Left renal cortex interstitium (tissue), 4 donors: ENCODE measurements at regions not wholly inside any gene's neighbourhood (a gene's known extent, or its start where the extent isn't known, plus 50 kb on each side); places are given as distances from the start of the nearest gene placed in this dataset.

Experiments used
- DNase-seq, 4 donors: peaks; one replicate each; pipeline ENCODE4 v3.0.0-alpha.2; 2013; ENCODE audit warnings: low read depth in 4 of 4, low spot score in 2 of 4, missing footprints in 1 of 4

DNA sequence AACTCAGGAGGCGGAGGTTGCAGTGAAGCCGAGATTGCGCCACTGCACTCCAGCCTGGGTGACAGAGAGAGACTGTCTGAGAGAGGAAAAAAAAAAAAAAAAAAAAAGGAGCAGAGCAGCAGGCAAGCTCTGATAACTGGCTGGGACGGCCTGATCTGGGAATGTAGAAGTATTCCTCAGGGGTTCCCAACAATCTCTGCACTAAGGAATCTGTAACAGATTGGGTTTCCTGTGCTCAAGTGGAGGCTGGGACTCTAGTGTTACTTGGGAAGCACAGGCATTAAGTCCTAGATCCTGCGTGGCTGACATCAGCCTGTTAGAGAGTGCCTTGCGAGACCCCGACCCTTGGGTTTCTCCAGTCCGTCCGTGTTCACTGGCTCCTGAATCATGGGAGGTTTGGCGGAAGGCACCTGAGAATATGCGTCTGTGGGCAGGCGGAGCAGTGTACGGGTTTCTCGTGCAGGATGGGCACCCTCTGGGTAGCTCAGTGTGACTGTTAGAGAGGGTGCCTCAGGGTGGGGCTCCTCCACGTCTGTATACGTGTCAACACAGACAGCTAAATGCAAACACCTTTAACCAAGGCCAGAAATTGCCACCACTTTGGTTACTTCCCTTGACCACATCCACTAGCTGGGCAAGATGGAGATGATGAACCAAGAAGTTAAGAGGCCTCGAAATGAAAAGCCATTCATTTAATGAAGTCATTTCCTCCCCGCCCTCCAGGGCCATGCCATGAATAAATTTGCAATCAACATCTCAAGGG, 174.9 kb upstream of the RPL38 start:
- no peak for DNase-seq

DNA sequence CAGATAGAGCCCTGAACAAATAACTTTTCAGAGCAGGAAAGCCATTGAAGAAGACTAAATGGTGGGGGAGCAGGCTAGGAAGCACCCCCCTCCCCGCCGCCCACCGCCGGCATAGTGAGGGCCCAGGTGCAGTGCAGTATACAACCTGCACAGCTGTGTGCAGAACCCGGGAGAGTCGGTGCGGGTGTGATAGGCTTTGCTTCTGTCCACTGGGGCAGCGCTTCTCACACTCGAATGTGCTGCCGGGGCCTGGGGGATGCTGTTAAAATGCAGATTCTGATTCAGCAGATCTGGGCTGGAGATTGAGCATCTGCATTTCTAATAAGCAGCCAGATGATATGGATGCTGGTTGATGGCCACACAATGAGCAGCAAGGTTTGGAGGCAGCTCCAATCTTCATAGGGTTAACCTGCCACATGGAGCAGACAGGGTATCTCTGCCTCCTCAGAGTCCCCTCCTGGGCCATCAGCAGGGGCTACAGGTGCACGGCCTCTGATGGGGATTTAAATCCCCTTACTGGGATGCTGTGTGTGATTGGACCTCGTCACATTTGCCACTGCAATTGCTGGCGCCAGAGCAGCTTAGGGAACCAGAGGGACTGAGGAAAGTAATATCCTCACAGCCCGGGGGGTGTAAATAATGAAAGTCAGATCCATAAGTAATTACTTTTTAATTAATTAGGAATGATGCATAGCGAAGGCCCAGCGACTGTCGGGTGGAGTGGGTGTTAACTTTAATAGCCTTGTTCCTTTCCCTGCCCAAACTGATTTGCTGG, 172.0 kb upstream of the RPL38 start:
- DNase-seq: no peak

DNA sequence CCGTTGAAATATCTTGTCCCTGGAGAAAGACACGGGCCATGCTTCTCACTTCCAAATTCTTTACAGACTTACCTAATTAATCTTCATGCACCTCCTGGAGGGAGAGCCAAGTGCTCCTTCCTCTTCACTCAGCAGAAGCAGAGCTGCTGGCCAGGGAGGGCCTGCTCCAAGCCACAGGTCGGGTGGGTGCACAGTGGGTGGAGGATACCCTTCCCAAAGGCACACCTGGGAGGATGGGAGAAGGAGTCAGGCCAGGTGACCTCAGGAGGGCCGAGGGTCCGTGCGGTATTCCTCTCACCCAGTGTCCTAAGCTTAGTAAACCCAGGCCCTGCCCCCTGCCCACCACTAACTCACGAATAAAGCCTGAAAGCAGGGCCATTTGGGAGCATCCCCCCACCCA, 171.3 kb upstream of the RPL38 start:
- DNase-seq: no peak

DNA sequence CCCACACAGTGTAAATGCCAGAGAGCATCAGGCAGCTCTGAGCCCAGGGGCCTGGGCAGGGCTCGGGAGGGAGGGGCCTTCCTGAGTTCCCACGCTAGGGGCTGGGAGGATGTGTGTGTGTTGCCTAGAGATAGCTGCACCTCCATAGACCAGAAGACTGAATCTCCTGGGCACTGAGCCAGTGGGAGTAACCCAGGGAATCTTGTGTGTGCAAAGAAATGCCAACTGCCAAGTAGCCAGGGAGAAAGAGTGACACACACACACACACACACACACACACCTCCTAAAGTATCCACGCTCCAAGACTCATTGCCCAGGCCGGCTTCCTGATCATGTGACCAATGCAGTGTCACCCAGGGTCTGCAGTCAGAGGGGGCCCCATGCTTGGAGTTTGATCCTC, 166.2 kb upstream of the RPL38 start:
- peak in 2 of 4 donors; percentile 37 to 61 for DNase-seq

DNA sequence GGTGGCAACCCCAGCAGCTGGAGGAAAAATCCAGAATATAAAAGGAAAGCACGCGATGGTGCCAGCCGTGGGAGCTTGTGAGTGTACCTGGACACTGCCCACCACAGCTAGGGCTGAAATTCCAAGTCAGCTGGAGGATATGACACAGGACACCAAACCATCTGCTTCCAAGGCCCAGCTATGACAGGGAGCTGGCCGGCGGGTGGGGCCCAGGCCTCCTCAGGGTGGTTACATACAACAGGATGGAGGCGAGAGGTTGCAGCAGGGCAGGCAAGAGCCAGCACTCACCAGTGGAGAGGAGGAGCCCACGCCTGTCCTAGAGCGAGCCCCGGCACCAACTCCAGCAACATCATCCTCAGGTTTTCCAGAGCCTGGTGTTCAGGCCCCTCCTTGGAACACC, 163.2 kb upstream of the RPL38 start:
- no peak for DNase-seq

DNA sequence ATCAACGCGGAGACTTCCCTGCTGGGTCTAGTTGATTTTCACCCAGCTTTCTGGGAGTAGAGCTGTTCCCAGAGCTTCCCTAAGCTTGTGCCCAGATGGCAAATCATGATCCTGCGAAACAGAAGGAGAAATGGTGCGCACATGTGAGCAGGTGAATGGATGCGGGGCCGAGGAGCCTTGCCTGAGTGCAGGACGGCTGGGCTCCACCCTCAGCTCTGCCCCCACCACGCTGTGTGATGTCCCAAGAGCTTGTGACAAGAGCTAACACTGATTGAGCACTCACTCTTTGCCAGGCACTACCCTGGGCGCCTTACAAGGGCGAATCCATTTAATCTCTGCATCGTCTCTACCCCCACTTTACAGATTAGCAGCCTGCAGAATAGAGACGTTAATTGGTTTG, 162.7 kb upstream of the RPL38 start:
- no peak for DNase-seq

DNA sequence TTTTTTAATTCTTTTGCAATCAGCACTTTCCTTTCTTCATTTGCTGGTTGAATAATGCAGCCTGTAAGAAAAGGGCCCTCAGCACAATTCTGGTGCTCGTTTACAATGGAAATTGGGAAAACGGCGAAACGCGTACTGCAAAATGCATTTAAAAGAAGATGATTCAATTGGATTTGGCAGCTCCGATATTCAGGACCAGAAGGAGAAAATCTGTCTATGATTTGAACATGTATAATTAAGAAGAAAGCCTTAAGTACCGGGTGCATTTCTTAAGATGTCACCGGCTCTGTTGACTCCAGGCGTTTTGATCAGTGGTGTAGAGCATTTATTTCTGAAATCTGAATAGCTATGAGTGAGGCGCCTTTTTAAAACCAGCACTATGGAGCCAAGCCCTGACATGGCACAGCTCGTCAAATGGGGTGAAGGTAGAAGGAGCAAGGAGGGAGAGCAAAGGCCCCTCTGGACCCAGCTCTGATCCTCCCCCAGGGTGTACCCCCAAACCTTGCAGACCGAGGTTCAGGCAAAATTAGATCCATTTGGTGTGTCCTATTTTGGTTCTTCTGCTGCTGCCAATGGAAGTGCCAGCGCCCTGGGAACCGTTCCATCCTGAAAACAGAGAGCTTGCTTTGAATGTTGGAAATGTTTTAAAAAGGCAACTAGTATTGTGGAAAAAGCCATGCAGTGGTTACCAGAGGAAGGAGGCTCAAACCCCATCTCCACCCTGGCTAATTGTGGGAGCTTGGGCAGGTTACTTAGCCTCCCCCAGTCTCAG, 161.4 kb upstream of the RPL38 start:
- no peak for DNase-seq

DNA sequence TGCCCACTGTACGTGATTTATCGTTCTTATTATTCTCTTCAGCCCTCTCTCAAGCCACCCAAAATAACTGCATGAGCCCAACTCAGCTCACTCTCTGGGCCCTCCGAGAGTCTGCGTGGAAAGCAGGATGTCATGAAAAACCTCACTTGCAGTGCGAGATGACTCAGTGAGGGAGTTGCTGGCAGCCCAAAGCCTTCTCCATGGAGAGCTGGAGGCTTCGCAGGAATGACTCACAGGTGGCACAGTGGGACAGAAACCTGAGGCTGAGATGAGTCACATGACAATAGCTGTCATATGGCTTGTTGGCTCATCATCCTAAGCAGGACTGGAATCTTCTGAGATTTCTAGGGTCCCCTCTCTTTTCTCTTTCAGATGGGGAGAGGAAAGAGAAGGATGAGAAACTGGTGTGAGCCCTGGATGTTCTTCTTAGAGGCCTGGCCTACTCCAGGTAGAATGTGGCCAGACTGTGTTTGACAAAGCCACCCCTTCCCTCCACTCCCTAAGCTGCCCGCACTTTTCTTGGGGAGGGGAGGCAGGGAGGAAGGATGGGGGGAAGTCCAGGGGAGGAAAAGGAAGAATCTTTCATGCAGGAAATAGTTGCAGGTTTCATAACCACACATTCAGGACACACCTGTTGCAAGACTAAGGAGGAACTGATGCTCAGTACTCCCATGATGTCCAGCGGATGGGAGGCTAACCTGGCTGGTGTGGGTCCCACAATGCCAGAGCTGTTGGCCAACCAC, 160.6 kb upstream of the RPL38 start:
- DNase-seq: no peak

DNA sequence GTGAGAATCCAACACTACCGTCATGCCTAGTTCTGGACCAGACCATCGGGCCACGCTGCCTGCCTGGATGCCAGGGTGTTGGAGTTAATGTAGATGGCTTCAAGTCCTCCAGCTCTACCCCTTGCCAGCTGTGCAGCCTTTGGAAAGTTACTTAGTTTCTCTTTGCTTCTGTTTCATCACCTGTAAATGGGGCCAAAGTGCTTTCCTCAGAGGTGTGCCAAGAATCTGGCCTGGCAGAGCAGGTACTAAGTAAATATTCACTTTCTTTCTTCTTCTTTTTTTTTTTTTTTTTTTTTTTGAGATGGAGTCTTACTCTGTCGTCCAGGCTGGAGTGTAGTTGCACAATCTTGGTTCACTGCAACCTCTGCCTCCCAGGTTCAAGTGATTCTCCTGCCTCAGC, 159.5 kb upstream of the RPL38 start:
- no peak for DNase-seq

DNA sequence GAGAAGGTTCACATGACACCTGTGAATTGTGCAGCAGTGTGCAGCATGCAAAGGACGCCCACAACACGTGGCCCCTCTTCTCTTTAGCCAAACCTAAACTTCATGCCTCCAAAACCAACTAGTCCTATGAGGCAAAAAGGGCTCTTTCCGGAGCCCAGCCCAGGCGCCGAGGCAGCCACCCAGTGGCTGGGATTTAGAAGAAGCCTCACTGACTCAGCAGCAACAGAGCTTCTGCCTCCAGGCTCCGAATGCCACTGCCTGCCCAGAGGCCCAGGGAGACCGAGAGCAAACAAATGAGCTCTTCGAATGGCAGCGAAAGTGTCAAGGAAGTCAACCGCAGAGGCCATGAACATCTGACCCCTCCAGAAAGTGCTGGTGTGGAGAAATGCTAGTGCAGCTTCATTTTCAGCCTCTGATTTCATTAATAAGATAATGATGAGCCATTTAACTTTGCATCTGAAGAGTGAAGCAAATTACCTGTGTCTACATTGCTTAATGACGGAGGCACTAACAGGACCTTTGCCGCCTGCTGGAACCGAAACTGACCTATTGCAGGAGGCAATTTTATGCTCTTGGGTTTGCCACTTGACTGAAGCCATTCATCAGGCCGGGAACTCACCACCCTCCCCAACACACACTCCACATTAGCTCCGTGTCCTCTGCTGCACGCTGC, 157.7 kb upstream of the RPL38 start:
- DNase-seq: no peak

DNA sequence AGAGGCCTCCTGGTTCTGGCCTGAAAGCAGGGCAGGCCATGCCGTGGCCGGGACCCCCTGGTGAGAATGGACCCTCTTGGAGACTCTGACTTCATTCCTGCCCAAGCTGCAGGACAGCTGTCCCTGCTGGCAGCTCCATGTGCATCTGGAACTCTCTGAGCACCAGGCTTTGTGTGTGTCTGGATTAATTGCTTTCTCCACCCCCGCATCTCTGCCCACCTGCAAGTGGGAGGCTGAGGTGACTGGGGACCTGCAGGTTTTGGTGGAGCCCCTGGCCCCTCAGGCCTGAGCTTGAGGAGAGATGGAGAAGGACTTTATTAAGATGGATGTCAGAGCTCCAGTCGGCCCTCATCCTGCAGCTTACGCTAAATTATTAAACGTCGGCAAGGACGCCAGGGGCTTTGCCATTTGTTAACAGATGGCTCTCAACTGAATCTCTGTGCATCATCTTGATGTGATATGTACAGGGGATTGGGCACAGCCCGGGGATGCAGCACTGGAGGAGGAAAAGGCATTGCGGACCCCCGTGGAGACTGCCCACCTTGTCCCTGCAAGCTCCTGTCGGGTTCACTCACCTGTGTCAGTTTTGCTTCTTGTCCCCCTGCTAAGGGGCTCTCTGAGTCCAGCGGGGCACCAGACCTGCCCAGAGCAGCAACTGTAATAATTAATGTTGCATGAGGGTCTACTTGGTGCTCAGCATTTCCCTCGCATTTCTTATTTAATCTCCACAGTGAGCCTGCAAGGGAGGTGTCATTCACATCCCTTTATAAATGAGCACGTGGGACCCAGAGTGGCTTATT, 154.1 kb upstream of the RPL38 start:
- DNase-seq: no peak

DNA sequence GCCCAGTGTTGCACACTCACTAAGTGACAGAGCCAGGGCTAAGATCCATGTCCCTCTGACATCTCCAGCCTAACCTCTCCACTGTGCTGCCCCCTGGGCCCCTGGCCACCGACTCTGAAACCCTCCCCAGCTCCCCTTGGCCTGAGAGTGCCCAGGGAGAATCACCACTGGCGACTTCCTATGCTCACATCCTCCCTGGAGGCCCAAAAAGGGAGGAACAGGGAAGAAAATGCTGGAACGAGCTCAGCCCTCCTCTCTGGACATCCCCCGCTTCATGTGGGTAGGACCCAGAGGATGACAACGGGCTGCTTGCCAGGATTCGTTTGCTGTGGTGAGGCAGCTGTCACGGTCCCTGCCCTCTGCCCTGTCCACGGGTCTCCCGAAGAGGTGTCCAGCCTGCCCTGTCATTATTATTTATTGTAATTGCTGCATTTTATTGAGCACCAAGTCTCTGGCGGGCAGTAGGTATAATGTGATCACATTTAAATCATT, 153.5 kb upstream of the RPL38 start:
- no peak for DNase-seq

DNA sequence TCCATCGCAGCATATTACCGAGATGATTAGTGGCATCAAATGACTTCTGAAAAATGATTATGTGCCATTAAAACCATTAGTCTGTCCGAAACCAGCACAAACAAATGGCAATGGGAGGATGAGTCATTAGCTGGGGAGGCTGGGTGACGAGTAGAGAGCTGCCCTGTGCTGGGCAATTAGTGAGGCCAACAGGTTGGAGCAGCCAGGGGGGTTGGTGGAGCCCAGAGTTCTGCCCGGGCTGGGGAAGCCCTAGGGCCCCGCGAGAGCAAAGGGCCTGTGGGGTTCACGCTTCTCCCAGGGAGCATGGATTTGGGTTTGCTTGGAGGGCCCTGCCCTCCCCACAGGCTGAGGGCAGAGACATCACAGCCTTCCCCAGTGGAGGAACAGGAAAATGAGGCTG, 152.1 kb upstream of the RPL38 start:
- DNase-seq: no peak

DNA sequence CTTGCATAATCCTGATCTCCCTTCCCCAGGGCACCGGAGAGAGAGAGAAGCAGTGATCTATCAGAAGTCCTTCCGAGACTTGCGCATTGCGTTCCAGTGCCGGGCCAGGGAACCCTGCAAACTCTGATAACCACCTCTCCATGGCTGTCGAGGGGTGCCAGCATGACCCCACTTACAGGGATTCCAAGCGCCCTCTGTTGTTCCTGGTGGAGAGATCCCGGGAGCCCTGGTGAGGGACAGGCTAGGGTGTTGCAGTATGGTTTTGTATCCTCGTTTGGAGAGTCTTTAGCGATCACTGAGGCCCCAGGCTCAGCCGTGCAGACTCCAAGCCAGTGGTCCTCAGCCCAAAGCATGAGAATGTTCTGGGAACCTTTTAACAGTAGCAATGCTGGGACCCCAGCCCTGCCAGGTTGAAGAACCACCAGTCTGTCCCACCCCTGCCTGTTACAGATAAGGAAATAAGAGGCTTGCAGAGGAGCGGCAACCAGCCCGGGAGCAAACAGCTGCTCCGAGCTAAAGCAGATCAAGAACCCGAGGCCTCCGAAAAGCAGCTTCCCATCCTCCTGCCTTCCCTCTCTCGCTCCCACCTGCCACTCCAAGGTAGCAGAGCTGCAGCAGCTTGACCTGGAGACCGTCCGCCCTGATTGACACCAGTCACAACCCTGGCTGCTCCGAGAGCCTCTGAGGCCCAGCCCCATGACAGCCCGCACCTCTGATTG, 150.3 kb upstream of the RPL38 start:
- DNase-seq: no peak

DNA sequence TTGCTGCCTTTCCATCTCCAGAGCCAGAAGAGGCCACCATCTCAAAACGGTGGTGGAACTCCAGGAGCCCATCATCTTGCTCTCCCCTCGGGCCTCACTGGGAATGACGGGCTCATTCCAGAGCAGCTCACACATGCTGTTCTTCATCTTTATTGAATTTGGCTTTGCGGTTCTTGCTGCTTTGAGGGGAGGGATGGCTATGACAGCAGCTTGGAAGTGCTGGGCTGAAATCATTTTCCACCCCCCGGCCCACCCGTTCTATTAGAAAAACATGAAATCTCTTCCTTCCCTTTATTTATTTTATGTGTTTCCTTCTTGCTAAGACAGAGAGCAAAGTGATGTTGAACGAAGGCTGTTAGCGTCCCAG, 149.8 kb upstream of the RPL38 start:
- no peak for DNase-seq

DNA sequence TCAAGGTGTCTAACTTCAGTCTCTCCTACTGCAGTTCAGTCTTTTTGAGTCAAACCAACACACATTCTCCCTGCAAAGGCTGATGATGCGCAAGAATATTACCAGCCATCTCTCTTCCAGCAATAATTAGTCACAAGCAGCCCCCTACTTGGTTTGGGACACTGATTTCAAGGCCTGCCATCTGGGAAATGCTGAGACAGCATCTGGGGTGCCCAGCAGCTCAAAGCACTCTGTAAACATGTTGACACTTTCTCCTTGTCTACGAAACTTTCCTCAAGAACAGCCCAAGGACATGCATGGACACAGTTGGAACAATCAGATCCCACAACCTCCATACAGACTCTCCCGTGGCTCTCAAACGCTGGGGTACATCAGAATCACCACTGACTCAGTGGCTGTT, 149.2 kb upstream of the RPL38 start:
- no peak for DNase-seq

DNA sequence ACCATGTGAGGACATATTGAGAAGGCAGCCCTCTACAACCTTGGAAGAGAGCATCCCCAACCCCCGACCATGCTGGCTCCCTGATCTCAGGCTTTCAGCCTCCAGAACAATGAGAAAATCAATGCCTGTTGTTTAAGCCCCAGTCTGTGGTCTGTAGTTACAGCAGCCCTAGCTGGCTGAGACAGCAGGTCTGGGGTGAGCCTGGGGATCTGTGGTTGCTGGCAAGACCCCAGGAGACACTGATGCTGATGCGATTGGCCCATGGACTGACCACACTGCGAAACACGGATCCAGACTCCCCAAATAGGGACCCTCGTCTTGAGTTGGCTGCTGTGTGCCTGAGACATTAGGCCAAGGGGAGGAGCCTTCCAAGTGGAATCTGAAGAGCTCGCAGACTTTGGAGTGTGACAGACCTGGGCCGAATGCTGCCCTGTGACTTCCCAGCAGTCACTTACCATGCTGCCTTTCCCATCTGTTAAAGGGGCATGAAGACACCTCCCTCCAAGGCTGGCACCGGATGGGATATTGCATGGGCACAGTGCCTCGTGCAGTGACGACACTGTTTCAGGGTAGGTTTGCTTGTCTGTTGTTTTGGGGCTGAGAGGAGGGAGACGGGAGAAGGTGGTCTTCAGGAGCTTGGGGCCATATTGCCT, 147.8 kb upstream of the RPL38 start:
- no peak for DNase-seq
